ENCODE measurements at regions not wholly inside any gene's neighbourhood (a gene's known extent, or its start where the extent isn't known, plus 50 kb on each side); places are given as distances from the start of the nearest gene placed in this dataset.

GRCh38 chr7:79507131-79507530, 53.7 kb upstream of the MAGI2 start:
- Mint-ChIP-seq H3K36me3 (no peaks in the 10 kb centered on the region), H3K27ac (no peak overlapping the region), H3K27me3 (no peaks in the 10 kb centered on the region), H3K4me1 (no peaks in the 10 kb centered on the region), H3K9me3 (peaks cover 0 to 10% (median 1%) of the 10 kb centered on the region in 7 donors), H3K4me3 (no peak overlapping the region)
- Histone ChIP-seq H3K4me1 (ENCODE audit: control insufficient read depth, insufficient read depth, low read length, poor library complexity, severe bottlenecking) (no peaks in the 10 kb centered on the region), H3K4me3 (ENCODE audit: low read depth, low read length) (no peak overlapping the region), H3K27ac (ENCODE audit: insufficient read depth, low read length, poor library complexity, severe bottlenecking) (no peak overlapping the region), H3K36me3 (ENCODE audit: control insufficient read depth, insufficient read depth, low read length) (no peaks in the 10 kb centered on the region), H3K9me3 (ENCODE audit: control insufficient read depth in 2 of 2, low read length in 2 of 2) (peaks cover 0 to 6% of the 10 kb centered on the region in 2 experiments), H3K27me3 (ENCODE audit: control insufficient read depth, insufficient read depth, low read length) (no peaks in the 10 kb centered on the region)
- ATAC-seq (ENCODE audit: low read depth in 2 of 2), result no peak
- no peak for DNase-seq

- H3K4me1 Mint-ChIP-seq, result no peaks in the 10 kb centered on the region
- no peak for DNase-seq
- no peak overlapping the region for H3K4me3 ChIP-seq (ENCODE audit: low read depth, low read length)
- no peaks in the 10 kb centered on the region for H3K4me1 ChIP-seq (ENCODE audit: control insufficient read depth, insufficient read depth, low read length, poor library complexity, severe bottlenecking)
- H3K27ac Mint-ChIP-seq, result no peak overlapping the region
- no peaks in the 10 kb centered on the region for H3K27me3 ChIP-seq (ENCODE audit: control insufficient read depth, insufficient read depth, low read length)
- peaks cover 0 to 6% of the 10 kb centered on the region in 2 experiments for H3K9me3 ChIP-seq (ENCODE audit: control insufficient read depth in 2 of 2, low read length in 2 of 2)
- ATAC-seq (ENCODE audit: low read depth in 2 of 2), result no peak
- H3K9me3 Mint-ChIP-seq, result peaks cover 0 to 7% (median 2%) of the 10 kb centered on the region in 7 donors
- H3K36me3 ChIP-seq (ENCODE audit: control insufficient read depth, insufficient read depth, low read length), result no peaks in the 10 kb centered on the region
- H3K27me3 Mint-ChIP-seq, result no peaks in the 10 kb centered on the region
- no peak overlapping the region for H3K4me3 Mint-ChIP-seq
- no peak overlapping the region for H3K27ac ChIP-seq (ENCODE audit: insufficient read depth, low read length, poor library complexity, severe bottlenecking)
- H3K36me3 Mint-ChIP-seq, result no peaks in the 10 kb centered on the region
Measured at GRCh38 chr7:79506481-79506880, 53.0 kb upstream of the MAGI2 start.

- Histone ChIP-seq H3K36me3 (ENCODE audit: control insufficient read depth, insufficient read depth, low read length) (no peaks in the 10 kb centered on the region), H3K4me3 (ENCODE audit: low read depth, low read length) (no peak overlapping the region), H3K27me3 (ENCODE audit: control insufficient read depth, insufficient read depth, low read length) (no peaks in the 10 kb centered on the region), H3K9me3 (ENCODE audit: control insufficient read depth in 2 of 2, low read length in 2 of 2) (peaks cover 0 to 6% of the 10 kb centered on the region in 2 experiments), H3K27ac (ENCODE audit: insufficient read depth, low read length, poor library complexity, severe bottlenecking) (no peak overlapping the region), H3K4me1 (ENCODE audit: control insufficient read depth, insufficient read depth, low read length, poor library complexity, severe bottlenecking) (no peaks in the 10 kb centered on the region)
- Mint-ChIP-seq H3K36me3 (no peaks in the 10 kb centered on the region), H3K9me3 (peaks cover 0 to 5% (median 0%) of the 10 kb centered on the region in 7 donors), H3K27ac (no peak overlapping the region), H3K4me1 (no peaks in the 10 kb centered on the region), H3K4me3 (no peak overlapping the region), H3K27me3 (no peaks in the 10 kb centered on the region)
- DNase-seq (no peak), ATAC-seq (ENCODE audit: low read depth in 2 of 2) (no peak)
Measured at GRCh38 chr7:79504607-79505389, 51.3 kb upstream of the MAGI2 start.
